ENCODE measurements at regions not wholly inside any gene's neighbourhood (a gene's known extent, or its start where the extent isn't known, plus 50 kb on each side); places are given as distances from the start of the nearest gene placed in this dataset.

DNA sequence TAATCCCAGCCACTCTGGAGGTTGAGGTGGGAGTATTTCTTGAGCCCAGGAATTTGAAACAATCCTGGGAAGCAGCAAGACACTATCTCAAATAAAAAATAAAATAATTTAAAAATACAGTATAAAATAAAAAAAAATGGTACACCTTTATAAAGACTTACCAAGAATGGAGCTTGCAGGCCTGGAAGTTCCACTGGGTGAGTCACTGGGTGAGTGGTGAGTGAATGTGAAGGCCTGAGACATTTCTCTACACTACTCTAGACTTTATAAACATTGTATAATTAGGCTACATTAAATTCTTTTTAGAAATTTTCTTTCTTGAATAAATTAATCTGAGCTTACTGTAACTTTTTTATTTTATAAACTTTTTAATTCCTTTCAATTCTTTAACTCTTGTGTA is 609.1 kb upstream of the BCHE start:
- H3K27ac ChIP-seq (ENCODE audit: low read length) = no peak overlapping the region

DNA sequence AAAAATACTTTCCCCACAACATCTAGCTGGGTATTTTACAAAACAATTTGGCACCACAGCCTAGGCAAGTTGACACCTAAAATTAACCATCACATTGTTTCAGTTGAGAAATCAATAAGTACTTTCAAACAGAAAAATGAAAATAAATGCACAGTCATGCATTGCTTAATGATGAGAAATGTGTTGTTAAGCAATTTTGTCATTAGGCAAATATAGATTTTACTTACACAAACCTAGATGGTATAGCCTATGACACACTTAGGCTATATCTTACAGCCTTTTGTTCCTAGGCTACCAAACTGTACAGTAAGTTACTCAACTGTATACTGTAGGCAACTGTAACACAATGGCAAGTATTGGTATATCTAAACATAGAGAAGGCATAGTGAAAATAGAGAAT is 608.6 kb upstream of the BCHE start:
- intact Hi-C loops (cut with micrococcal nuclease; ENCODE audit: unreplicated experiment) (no loop called here), in situ Hi-C loops (cut with HindIII; ENCODE audit: low pct_unique_long_range_greater_than_20kb, low sequenced_read_pairs) (no loop called here)
- ATAC-seq = no peak
- Histone ChIP-seq H3K27ac (ENCODE audit: low read length) (no peak overlapping the region), H3K9me3 (ENCODE audit: control insufficient read depth, insufficient read depth, low read depth, low read length) (no peaks in the 10 kb centered on the region), H3K36me3 (ENCODE audit: control insufficient read depth, insufficient read depth, low read length) (no peaks in the 10 kb centered on the region), H3K27me3 (ENCODE audit: control insufficient read depth, insufficient read depth, low read length) (no peaks in the 10 kb centered on the region), H3K4me3 (ENCODE audit: low read depth in 2 of 2, low read length in 2 of 2) (no peak overlapping the region), H3K4me1 (ENCODE audit: control insufficient read depth, insufficient read depth, low read length) (no peaks in the 10 kb centered on the region)
- DNase-seq (ENCODE audit: low read depth, low spot score) = no peak
- ChIA-PET CTCF (no interaction called here), POLR2A (no interaction called here)
- TF ChIP-seq, protein P1, sequence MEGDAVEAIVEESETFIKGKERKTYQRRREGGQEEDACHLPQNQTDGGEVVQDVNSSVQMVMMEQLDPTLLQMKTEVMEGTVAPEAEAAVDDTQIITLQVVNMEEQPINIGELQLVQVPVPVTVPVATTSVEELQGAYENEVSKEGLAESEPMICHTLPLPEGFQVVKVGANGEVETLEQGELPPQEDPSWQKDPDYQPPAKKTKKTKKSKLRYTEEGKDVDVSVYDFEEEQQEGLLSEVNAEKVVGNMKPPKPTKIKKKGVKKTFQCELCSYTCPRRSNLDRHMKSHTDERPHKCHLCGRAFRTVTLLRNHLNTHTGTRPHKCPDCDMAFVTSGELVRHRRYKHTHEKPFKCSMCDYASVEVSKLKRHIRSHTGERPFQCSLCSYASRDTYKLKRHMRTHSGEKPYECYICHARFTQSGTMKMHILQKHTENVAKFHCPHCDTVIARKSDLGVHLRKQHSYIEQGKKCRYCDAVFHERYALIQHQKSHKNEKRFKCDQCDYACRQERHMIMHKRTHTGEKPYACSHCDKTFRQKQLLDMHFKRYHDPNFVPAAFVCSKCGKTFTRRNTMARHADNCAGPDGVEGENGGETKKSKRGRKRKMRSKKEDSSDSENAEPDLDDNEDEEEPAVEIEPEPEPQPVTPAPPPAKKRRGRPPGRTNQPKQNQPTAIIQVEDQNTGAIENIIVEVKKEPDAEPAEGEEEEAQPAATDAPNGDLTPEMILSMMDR (IDR thresholded peaks at IDR 0.05) = no peak
- TF ChIP-seq TCF7L2 (IDR thresholded peaks at IDR 0.05; ENCODE audit: low read depth, low read length) = no peak
- no peak for TF ChIP-seq POLR2AphosphoS5 (IDR thresholded peaks at IDR 0.05; ENCODE audit: low read depth, low read length)
- TF ChIP-seq SIN3A (IDR thresholded peaks at IDR 0.05; ENCODE audit: borderline replicate concordance, insufficient read depth, low read depth, low read length) = no peak
- TF ChIP-seq, protein P2, sequence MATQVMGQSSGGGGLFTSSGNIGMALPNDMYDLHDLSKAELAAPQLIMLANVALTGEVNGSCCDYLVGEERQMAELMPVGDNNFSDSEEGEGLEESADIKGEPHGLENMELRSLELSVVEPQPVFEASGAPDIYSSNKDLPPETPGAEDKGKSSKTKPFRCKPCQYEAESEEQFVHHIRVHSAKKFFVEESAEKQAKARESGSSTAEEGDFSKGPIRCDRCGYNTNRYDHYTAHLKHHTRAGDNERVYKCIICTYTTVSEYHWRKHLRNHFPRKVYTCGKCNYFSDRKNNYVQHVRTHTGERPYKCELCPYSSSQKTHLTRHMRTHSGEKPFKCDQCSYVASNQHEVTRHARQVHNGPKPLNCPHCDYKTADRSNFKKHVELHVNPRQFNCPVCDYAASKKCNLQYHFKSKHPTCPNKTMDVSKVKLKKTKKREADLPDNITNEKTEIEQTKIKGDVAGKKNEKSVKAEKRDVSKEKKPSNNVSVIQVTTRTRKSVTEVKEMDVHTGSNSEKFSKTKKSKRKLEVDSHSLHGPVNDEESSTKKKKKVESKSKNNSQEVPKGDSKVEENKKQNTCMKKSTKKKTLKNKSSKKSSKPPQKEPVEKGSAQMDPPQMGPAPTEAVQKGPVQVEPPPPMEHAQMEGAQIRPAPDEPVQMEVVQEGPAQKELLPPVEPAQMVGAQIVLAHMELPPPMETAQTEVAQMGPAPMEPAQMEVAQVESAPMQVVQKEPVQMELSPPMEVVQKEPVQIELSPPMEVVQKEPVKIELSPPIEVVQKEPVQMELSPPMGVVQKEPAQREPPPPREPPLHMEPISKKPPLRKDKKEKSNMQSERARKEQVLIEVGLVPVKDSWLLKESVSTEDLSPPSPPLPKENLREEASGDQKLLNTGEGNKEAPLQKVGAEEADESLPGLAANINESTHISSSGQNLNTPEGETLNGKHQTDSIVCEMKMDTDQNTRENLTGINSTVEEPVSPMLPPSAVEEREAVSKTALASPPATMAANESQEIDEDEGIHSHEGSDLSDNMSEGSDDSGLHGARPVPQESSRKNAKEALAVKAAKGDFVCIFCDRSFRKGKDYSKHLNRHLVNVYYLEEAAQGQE (IDR thresholded peaks at IDR 0.05; ENCODE audit: insufficient read depth in 1 of 2, low read depth in 2 of 2, low read length in 1 of 2) = no peak
- BruUV-seq (replicated peaks) = no TSS peak

More for the DNA sequence above, 609.1 kb upstream of the BCHE start:
- intact Hi-C loops (cut with micrococcal nuclease; ENCODE audit: unreplicated experiment) (no loop called here), in situ Hi-C loops (cut with HindIII; ENCODE audit: low pct_unique_long_range_greater_than_20kb, low sequenced_read_pairs) (no loop called here)
- no peaks in the 10 kb centered on the region for H3K9me3 ChIP-seq (ENCODE audit: control insufficient read depth, insufficient read depth, low read depth, low read length)
- no peak overlapping the region for H3K4me3 ChIP-seq (ENCODE audit: low read depth in 2 of 2, low read length in 2 of 2)
- H3K36me3 ChIP-seq (ENCODE audit: control insufficient read depth, insufficient read depth, low read length) = no peaks in the 10 kb centered on the region
- POLR2A ChIA-PET = no interaction called here
- ATAC-seq (no peak), DNase-seq (ENCODE audit: low read depth, low spot score) (no peak)
- TF ChIP-seq POLR2AphosphoS5 (IDR thresholded peaks at IDR 0.05; ENCODE audit: low read depth, low read length) = no peak
- no peak for TF ChIP-seq SIN3A (IDR thresholded peaks at IDR 0.05; ENCODE audit: borderline replicate concordance, insufficient read depth, low read depth, low read length)
- TF ChIP-seq TCF7L2 (IDR thresholded peaks at IDR 0.05; ENCODE audit: low read depth, low read length) = no peak
- TF ChIP-seq, protein P2 (IDR thresholded peaks at IDR 0.05; ENCODE audit: insufficient read depth in 1 of 2, low read depth in 2 of 2, low read length in 1 of 2) = no peak
- TF ChIP-seq, protein P1 (IDR thresholded peaks at IDR 0.05) = no peak
- no TSS peak for BruUV-seq (replicated peaks)
- no peaks in the 10 kb centered on the region for H3K4me1 ChIP-seq (ENCODE audit: control insufficient read depth, insufficient read depth, low read length)
- H3K27me3 ChIP-seq (ENCODE audit: control insufficient read depth, insufficient read depth, low read length) = no peaks in the 10 kb centered on the region
- CTCF ChIA-PET = no interaction called here
